ENCODE measurements at regions not wholly inside any gene's neighbourhood (a gene's known extent, or its start where the extent isn't known, plus 50 kb on each side); places are given as distances from the start of the nearest gene placed in this dataset.
"Not testable (repeated sequence)": the region's sequence is repeated elsewhere in the genome, so short reads cannot be mapped to it uniquely, and the experiment has no call there.

- H3K9me1 ChIP-seq (replicated peaks; ENCODE audit: control insufficient read depth, extremely low read depth, insufficient read depth, low read length); POLR2A ChIA-PET; H3K27me3 ChIP-seq (ENCODE audit: control insufficient read depth in 2 of 2, insufficient read depth in 2 of 2, low read length in 2 of 2); H3K79me2 ChIP-seq (ENCODE audit: control insufficient read depth, insufficient read depth, low read length); H3K4me3 ChIP-seq (replicated peaks in 1 of 3; ENCODE audit: insufficient read depth in 1 of 3, low read depth in 1 of 3, low read length in 3 of 3); H3K9ac ChIP-seq (replicated peaks; ENCODE audit: extremely low read depth, insufficient read depth, low read length); intact Hi-C loops (cut with micrococcal nuclease); H3K4me1 ChIP-seq (ENCODE audit: control insufficient read depth, extremely low read depth, insufficient read depth, low read length); H4K20me1 ChIP-seq (replicated peaks; ENCODE audit: control insufficient read depth, extremely low read depth, insufficient read depth, low read length); H3K9me3 ChIP-seq (replicated peaks; ENCODE audit: control insufficient read depth, insufficient read depth, low read length); dilution Hi-C loops (cut with MboI; ENCODE audit: extremely low pct_ligation_motif_present, low sequenced_read_pairs); FAIRE-seq; BruUV-seq (replicated peaks); H3K4me2 ChIP-seq (ENCODE audit: insufficient read depth, low read length); DNase-seq (ENCODE audit: low read depth, low spot score); CTCF ChIA-PET; H3K27ac ChIP-seq (ENCODE audit: insufficient read depth, low read depth, low read length); H2AFZ ChIP-seq (ENCODE audit: low read depth, low read length); H3K36me3 ChIP-seq (ENCODE audit: control insufficient read depth in 2 of 2, extremely low read depth in 1 of 2, insufficient read depth in 2 of 2, low read length in 2 of 2): not testable (repeated sequence)
Measured at GRCh38 chr16:88165040-88165544, 213.9 kb downstream of the BANP start.

- H3K9me1 ChIP-seq (replicated peaks; ENCODE audit: control insufficient read depth, extremely low read depth, insufficient read depth, low read length); BruUV-seq (replicated peaks); DNase-seq (ENCODE audit: low read depth, low spot score); intact Hi-C loops (cut with micrococcal nuclease); POLR2A ChIA-PET; H2AFZ ChIP-seq (ENCODE audit: low read depth, low read length); H3K4me1 ChIP-seq (ENCODE audit: control insufficient read depth, extremely low read depth, insufficient read depth, low read length); CTCF ChIA-PET; H3K9ac ChIP-seq (replicated peaks; ENCODE audit: extremely low read depth, insufficient read depth, low read length); H3K27me3 ChIP-seq (ENCODE audit: control insufficient read depth in 2 of 2, insufficient read depth in 2 of 2, low read length in 2 of 2); FAIRE-seq; dilution Hi-C loops (cut with MboI; ENCODE audit: extremely low pct_ligation_motif_present, low sequenced_read_pairs); H3K4me3 ChIP-seq (replicated peaks in 1 of 3; ENCODE audit: insufficient read depth in 1 of 3, low read depth in 1 of 3, low read length in 3 of 3); H4K20me1 ChIP-seq (replicated peaks; ENCODE audit: control insufficient read depth, extremely low read depth, insufficient read depth, low read length); H3K9me3 ChIP-seq (replicated peaks; ENCODE audit: control insufficient read depth, insufficient read depth, low read length); H3K36me3 ChIP-seq (ENCODE audit: control insufficient read depth in 2 of 2, extremely low read depth in 1 of 2, insufficient read depth in 2 of 2, low read length in 2 of 2); H3K27ac ChIP-seq (ENCODE audit: insufficient read depth, low read depth, low read length); H3K4me2 ChIP-seq (ENCODE audit: insufficient read depth, low read length); H3K79me2 ChIP-seq (ENCODE audit: control insufficient read depth, insufficient read depth, low read length): not testable (repeated sequence)
Measured at GRCh38 chr16:88165683-88166082, 214.4 kb downstream of the BANP start.

- DNase-seq (ENCODE audit: low read depth, low spot score); H3K27me3 ChIP-seq (ENCODE audit: control insufficient read depth in 2 of 2, insufficient read depth in 2 of 2, low read length in 2 of 2); H4K20me1 ChIP-seq (replicated peaks; ENCODE audit: control insufficient read depth, extremely low read depth, insufficient read depth, low read length); H3K9me1 ChIP-seq (replicated peaks; ENCODE audit: control insufficient read depth, extremely low read depth, insufficient read depth, low read length); H3K36me3 ChIP-seq (ENCODE audit: control insufficient read depth in 2 of 2, extremely low read depth in 1 of 2, insufficient read depth in 2 of 2, low read length in 2 of 2); H3K79me2 ChIP-seq (ENCODE audit: control insufficient read depth, insufficient read depth, low read length); intact Hi-C loops (cut with micrococcal nuclease); H2AFZ ChIP-seq (ENCODE audit: low read depth, low read length); dilution Hi-C loops (cut with MboI; ENCODE audit: extremely low pct_ligation_motif_present, low sequenced_read_pairs); BruUV-seq (replicated peaks); H3K9ac ChIP-seq (replicated peaks; ENCODE audit: extremely low read depth, insufficient read depth, low read length); H3K27ac ChIP-seq (ENCODE audit: insufficient read depth, low read depth, low read length); POLR2A ChIA-PET; H3K4me3 ChIP-seq (replicated peaks in 1 of 3; ENCODE audit: insufficient read depth in 1 of 3, low read depth in 1 of 3, low read length in 3 of 3); H3K4me2 ChIP-seq (ENCODE audit: insufficient read depth, low read length); H3K9me3 ChIP-seq (replicated peaks; ENCODE audit: control insufficient read depth, insufficient read depth, low read length); H3K4me1 ChIP-seq (ENCODE audit: control insufficient read depth, extremely low read depth, insufficient read depth, low read length): not testable (repeated sequence)
- FAIRE-seq = peak; percentile 83
- CTCF ChIA-PET = interaction anchor here (0.7 kb wide), 1 partner anchor 169 kb away, joined by 5 read pairs; no protein-coding TSS in a partner anchor
Measured at GRCh38 chr16:88166209-88166773, 215.1 kb downstream of the BANP start.

GRCh38 chr16:88167798-88168556 is 214.8 kb upstream of the ZNF469 start:
- dilution Hi-C loops (cut with MboI; ENCODE audit: extremely low pct_ligation_motif_present, low sequenced_read_pairs); H3K36me3 ChIP-seq (ENCODE audit: control insufficient read depth in 2 of 2, extremely low read depth in 1 of 2, insufficient read depth in 2 of 2, low read length in 2 of 2); H3K4me2 ChIP-seq (ENCODE audit: insufficient read depth, low read length); H4K20me1 ChIP-seq (replicated peaks; ENCODE audit: control insufficient read depth, extremely low read depth, insufficient read depth, low read length); H3K9ac ChIP-seq (replicated peaks; ENCODE audit: extremely low read depth, insufficient read depth, low read length); H3K9me3 ChIP-seq (replicated peaks; ENCODE audit: control insufficient read depth, insufficient read depth, low read length); H3K9me1 ChIP-seq (replicated peaks; ENCODE audit: control insufficient read depth, extremely low read depth, insufficient read depth, low read length); H2AFZ ChIP-seq (ENCODE audit: low read depth, low read length); H3K27ac ChIP-seq (ENCODE audit: insufficient read depth, low read depth, low read length); FAIRE-seq; CTCF ChIA-PET; H3K4me3 ChIP-seq (replicated peaks in 1 of 3; ENCODE audit: insufficient read depth in 1 of 3, low read depth in 1 of 3, low read length in 3 of 3); POLR2A ChIA-PET; H3K27me3 ChIP-seq (ENCODE audit: control insufficient read depth in 2 of 2, insufficient read depth in 2 of 2, low read length in 2 of 2); BruUV-seq (replicated peaks); DNase-seq (ENCODE audit: low read depth, low spot score); intact Hi-C loops (cut with micrococcal nuclease); H3K4me1 ChIP-seq (ENCODE audit: control insufficient read depth, extremely low read depth, insufficient read depth, low read length); H3K79me2 ChIP-seq (ENCODE audit: control insufficient read depth, insufficient read depth, low read length): not testable (repeated sequence)
